ENCODE measurements at regions not wholly inside any gene's neighbourhood (a gene's known extent, or its start where the extent isn't known, plus 50 kb on each side); places are given as distances from the start of the nearest gene placed in this dataset.

DNA sequence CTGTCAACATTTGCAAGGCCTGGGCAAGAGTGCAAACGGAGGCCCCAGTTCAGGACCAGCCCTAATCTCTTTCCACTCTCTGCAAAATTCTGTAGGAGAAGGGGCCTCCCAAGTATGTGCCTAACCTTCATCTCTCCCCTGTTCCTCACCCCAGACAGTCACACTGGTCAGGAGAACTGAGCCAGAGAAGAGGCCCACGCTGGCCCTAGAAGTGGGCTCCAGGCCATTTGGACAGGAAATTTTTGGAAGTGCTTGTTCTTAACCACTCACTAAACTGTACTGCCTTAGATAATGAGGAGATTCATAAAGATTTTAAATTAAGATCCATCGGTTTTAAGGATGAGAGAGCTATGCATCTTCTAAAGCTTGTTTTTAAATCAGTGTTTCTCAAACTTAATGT lies 129.7 kb upstream of the ADGRL2 start:
- TF ChIP-seq POLR2AphosphoS5 (IDR thresholded peaks at IDR 0.05; ENCODE audit: borderline replicate concordance, low read depth, low read length) (no peak), EZH2 (IDR thresholded peaks at IDR 0.05) (no peak), FOXP2 (optimal IDR thresholded peaks at IDR 0.05; ENCODE audit: control extremely low read depth, extremely low read length, insufficient read depth) (no peak)

Measured in SK-N-MC (cell line).